ENCODE measurements at regions not wholly inside any gene's neighbourhood (a gene's known extent, or its start where the extent isn't known, plus 50 kb on each side); places are given as distances from the start of the nearest gene placed in this dataset.

DNA sequence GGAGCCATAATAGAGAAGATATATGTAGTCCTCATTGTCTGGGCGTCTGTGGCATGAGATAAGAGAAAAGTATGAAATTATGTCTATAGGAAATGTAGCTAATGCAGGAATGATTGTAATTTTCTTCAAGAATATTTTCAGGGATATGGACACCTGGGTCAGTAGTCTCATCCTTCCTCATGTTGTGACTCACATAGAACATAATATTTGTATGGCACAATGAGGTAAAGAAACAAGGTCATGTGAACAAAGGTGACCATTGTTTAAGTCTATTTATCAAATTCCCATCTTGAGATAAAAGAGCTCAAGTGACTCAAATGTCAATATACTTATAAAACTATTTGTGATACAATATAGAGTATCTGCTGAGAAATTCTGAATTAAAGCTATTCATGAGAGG is 345.5 kb upstream of the ROBO1 start:
- TF ChIP-seq JUND (IDR thresholded peaks at IDR 0.05; ENCODE audit: low read depth), result no peak
- no peak for DNase-seq (ENCODE audit: low read depth in 1 of 2, low spot score in 1 of 2)
- in situ Hi-C loops (cut with HindIII; ENCODE audit: low pct_unique_long_range_greater_than_20kb, low sequenced_read_pairs), result no loop called here

DNA sequence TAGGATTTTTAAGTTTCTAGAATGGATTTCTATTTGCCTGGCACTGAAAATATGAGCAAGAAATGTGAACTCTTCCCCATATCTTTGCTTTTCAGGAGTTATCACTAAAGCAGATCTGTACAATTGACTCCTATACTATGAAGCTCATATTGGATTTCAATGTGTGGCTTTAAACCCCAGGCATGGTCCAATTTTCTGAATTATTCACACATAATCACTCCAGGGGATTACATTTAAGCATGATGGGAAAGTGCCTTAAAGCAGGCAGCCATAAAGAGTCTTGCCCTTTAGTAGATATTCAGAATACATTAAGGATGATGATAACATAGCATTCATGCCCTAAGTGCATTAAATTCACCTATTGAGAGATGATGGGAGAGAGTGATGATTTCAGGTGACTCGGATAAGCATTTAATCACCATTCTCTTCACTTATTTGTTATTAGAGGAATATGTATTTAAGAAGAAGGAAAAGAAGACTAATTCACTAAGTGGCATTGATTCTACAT is 331.8 kb upstream of the ROBO1 start:
- in situ Hi-C loops (cut with HindIII; ENCODE audit: low pct_unique_long_range_greater_than_20kb, low sequenced_read_pairs), result no loop called here
- no peak for TF ChIP-seq JUND (IDR thresholded peaks at IDR 0.05; ENCODE audit: low read depth)
- no peak for DNase-seq (ENCODE audit: low read depth in 1 of 2, low spot score in 1 of 2)

- in situ Hi-C loops (cut with HindIII; ENCODE audit: low pct_unique_long_range_greater_than_20kb, low sequenced_read_pairs), result no loop called here
- TF ChIP-seq JUND (IDR thresholded peaks at IDR 0.05; ENCODE audit: low read depth), result no peak
Measured at GRCh38 chr3:80097674-80098073, 329.9 kb upstream of the ROBO1 start.

DNA sequence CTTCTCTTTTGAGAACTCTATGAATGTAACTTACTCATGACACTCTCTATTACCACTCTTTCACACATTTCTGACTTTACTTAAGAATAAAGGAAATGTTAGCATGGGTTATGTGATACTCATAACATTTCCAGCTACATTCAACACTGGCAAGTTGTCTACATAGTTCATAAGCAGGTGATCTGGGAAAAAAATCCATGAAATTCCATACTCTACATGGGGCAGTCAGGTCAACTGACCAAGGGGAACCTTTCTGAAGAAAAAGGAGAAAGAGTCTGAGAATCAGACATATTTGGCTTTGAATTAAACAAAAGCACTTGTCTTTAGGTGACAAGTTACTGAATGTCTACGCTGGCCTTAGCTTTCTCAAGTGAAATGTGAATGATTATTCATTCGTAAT is 329.1 kb upstream of the ROBO1 start:
- in situ Hi-C loops (cut with HindIII; ENCODE audit: low pct_unique_long_range_greater_than_20kb, low sequenced_read_pairs), result no loop called here
- DNase-seq (ENCODE audit: low read depth in 1 of 2, low spot score in 1 of 2), result no peak
- no peak for TF ChIP-seq JUND (IDR thresholded peaks at IDR 0.05; ENCODE audit: low read depth)

More at GRCh38 chr3:80097674-80098073, 329.9 kb upstream of the ROBO1 start:
- DNase-seq (ENCODE audit: low read depth in 1 of 2, low spot score in 1 of 2), result no peak

DNA sequence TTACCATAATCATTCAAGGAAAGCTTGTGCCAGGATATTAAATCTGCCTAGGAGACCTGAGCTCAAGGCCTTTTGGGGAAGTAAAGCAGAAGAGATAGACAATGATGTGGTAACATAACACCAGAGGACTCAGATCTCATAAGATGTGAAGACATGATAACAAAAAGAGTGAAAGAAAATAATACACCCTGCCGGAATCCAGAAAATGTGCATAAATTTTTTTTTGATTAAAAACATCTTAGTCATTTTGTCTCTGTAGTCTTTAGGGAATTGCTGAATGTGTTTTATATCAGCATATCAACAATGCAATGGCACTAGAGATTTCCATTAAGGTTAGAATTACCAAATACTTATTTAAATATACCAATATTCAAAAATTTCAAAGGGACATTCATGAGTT is 326.8 kb upstream of the ROBO1 start:
- in situ Hi-C loops (cut with HindIII; ENCODE audit: low pct_unique_long_range_greater_than_20kb, low sequenced_read_pairs), result no loop called here
- DNase-seq (ENCODE audit: low read depth in 1 of 2, low spot score in 1 of 2), result no peak
- no peak for TF ChIP-seq JUND (IDR thresholded peaks at IDR 0.05; ENCODE audit: low read depth)

DNA sequence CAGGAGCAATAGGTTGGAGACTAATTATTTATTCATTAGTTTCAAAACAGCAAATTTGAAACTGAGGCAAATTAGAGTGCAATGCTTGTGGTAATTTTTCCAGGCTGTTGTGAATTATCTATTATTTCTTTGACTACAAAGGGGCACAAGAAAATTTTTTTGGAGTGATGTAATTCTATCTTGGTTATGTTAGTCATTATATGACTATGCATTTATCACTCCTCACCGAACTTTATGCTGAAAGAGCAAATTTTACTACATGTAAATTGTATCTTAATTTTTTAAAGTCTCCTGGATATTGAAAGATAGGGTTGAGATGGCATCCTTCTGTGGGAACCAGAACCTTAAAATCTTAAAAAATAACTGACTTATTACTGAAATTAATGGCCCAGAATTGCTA is 320.0 kb upstream of the ROBO1 start:
- no peak for DNase-seq (ENCODE audit: low read depth in 1 of 2, low spot score in 1 of 2)
- in situ Hi-C loops (cut with HindIII; ENCODE audit: low pct_unique_long_range_greater_than_20kb, low sequenced_read_pairs), result no loop called here
- no peak for TF ChIP-seq JUND (IDR thresholded peaks at IDR 0.05; ENCODE audit: low read depth)

DNA sequence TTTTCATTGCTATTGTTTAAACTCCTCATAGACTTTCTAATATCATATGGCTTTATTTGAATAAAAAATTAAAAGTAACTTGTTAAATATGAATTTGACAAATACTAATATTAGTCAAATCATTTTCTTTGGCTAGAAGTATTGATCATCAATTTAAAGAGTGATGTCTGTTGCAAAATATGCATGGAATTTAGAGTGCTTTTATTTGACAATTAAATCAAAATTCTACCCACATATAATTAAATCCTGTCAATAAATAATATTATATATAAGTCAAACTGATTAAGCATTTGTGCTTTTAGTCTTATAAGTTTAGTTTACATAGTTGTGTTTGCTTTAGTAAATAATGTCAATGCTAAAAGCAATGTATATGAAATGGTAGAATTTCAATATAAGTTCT is 318.6 kb upstream of the ROBO1 start:
- no peak for DNase-seq (ENCODE audit: low read depth in 1 of 2, low spot score in 1 of 2)
- in situ Hi-C loops (cut with HindIII; ENCODE audit: low pct_unique_long_range_greater_than_20kb, low sequenced_read_pairs), result no loop called here
- no peak for TF ChIP-seq JUND (IDR thresholded peaks at IDR 0.05; ENCODE audit: low read depth)

DNA sequence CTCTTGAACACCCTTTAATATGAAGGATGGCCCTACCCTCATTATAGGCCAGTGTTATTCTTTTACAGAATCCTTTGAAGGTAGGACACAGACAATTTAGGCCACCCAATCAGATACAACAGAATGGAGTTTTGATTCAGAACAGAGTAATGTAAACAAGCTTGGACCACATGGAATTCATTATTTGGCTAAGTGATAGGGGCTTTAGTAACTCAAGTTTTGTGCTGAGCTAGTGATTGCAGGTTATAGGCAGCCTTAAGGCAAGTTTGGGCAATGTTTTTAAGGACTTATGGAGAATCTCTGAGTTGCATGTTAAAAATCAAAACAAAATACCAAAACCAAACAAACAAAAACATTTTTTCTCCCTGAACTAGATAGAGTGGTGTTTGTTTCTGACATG is 312.1 kb upstream of the ROBO1 start:
- no peak for DNase-seq (ENCODE audit: low read depth in 1 of 2, low spot score in 1 of 2)
- TF ChIP-seq JUND (IDR thresholded peaks at IDR 0.05; ENCODE audit: low read depth), result no peak

GRCh38 chr3:80068459-80068858 is 300.7 kb upstream of the ROBO1 start:
- in situ Hi-C loops (cut with HindIII; ENCODE audit: low pct_unique_long_range_greater_than_20kb, low sequenced_read_pairs), result no loop called here
- TF ChIP-seq JUND (IDR thresholded peaks at IDR 0.05; ENCODE audit: low read depth), result no peak
- DNase-seq (ENCODE audit: low read depth in 1 of 2, low spot score in 1 of 2), result no peak

More for the DNA sequence above, 312.1 kb upstream of the ROBO1 start:
- in situ Hi-C loops (cut with HindIII; ENCODE audit: low pct_unique_long_range_greater_than_20kb, low sequenced_read_pairs), result no loop called here

GRCh38 chr3:80063535-80063934 is 295.7 kb upstream of the ROBO1 start:
- in situ Hi-C loops (cut with HindIII; ENCODE audit: low pct_unique_long_range_greater_than_20kb, low sequenced_read_pairs), result no loop called here

DNA sequence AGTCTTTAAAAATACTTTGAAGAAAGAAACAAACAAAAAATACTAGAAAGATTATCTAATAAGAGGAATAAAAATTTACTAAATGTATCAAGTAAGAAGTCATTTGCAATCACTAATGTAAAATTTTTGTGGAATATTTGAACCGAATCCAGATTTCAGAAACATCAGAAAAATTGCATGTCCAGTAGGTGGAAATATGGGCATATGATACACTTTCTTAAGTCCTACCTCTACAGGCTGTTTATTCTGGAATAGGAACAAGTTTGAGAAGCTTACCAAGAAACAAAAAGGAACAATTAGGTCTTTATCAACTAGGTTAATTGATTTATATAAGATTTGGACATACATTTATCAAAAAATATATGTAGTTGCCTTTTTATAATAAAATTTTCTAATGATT is 292.9 kb upstream of the ROBO1 start:
- no peak for DNase-seq (ENCODE audit: low read depth in 1 of 2, low spot score in 1 of 2)
- no peak for TF ChIP-seq JUND (IDR thresholded peaks at IDR 0.05; ENCODE audit: low read depth)
- in situ Hi-C loops (cut with HindIII; ENCODE audit: low pct_unique_long_range_greater_than_20kb, low sequenced_read_pairs), result no loop called here

More at GRCh38 chr3:80063535-80063934, 295.7 kb upstream of the ROBO1 start:
- no peak for DNase-seq (ENCODE audit: low read depth in 1 of 2, low spot score in 1 of 2)
- TF ChIP-seq JUND (IDR thresholded peaks at IDR 0.05; ENCODE audit: low read depth), result no peak

DNA sequence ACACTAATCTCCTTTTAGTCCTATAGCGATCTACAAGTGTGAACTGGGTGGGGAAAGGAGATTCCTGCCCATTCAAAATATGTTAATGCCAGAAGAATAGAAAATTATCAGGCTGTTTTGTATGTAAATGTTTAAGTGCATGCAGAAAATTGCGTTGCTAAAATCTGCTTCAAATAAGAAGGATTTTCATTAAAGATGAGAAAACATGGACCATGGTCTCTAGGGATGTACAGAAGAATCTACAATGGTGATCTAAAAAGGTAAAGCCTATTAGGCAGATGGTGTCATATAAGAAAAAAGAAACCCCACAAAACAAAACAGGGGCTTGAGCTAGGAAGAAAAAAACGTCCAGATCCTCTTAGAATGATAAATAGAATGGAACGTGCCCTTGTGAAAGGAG is 287.5 kb upstream of the ROBO1 start:
- no peak for DNase-seq (ENCODE audit: low read depth in 1 of 2, low spot score in 1 of 2)
- no peak for TF ChIP-seq JUND (IDR thresholded peaks at IDR 0.05; ENCODE audit: low read depth)
- in situ Hi-C loops (cut with HindIII; ENCODE audit: low pct_unique_long_range_greater_than_20kb, low sequenced_read_pairs), result no loop called here

- TF ChIP-seq JUND (IDR thresholded peaks at IDR 0.05; ENCODE audit: low read depth), result no peak
- in situ Hi-C loops (cut with HindIII; ENCODE audit: low pct_unique_long_range_greater_than_20kb, low sequenced_read_pairs), result no loop called here
- no peak for DNase-seq (ENCODE audit: low read depth in 1 of 2, low spot score in 1 of 2)
Measured at GRCh38 chr3:80052271-80052670, 284.5 kb upstream of the ROBO1 start.

- in situ Hi-C loops (cut with HindIII; ENCODE audit: low pct_unique_long_range_greater_than_20kb, low sequenced_read_pairs), result no loop called here
- no peak for TF ChIP-seq JUND (IDR thresholded peaks at IDR 0.05; ENCODE audit: low read depth)
- DNase-seq (ENCODE audit: low read depth in 1 of 2, low spot score in 1 of 2), result no peak
Measured at GRCh38 chr3:80051602-80051962, 283.8 kb upstream of the ROBO1 start.
